ENCODE measurements at regions not wholly inside any gene's neighbourhood (a gene's known extent, or its start where the extent isn't known, plus 50 kb on each side); places are given as distances from the start of the nearest gene placed in this dataset.

DNA sequence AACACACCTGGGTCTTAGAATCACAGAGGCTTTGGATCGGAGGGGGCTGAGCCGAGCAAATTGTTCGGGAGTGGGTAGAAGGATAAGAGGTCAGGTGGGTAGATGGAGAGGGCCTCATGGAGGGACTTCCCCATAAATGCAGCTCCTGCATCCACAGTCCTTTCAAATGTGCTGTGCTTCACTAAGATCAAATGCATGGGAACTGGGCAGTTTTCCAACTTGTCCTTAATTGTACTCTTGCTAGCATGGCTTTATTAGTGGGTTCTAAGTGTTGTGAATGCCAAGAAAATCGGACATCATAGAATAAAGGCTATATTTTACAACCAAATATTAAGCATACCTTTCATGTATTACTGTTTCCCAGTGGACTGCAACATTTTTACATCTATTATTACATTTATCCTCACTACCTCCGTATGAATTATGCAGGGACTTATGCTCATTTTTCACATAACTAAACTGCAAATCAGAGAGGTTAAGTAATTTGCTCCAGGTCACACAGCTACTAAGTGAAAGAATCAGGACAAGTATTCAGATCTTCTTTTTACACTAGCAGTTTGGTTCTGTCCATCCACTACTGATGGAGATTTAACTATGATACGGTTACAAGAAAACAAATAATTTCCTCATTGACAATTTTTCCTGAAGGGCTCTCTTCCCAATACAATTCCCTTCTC lies 174.5 kb upstream of the RUNX1 start:
- no peak for DNase-seq (ENCODE audit: low read depth)

DNA sequence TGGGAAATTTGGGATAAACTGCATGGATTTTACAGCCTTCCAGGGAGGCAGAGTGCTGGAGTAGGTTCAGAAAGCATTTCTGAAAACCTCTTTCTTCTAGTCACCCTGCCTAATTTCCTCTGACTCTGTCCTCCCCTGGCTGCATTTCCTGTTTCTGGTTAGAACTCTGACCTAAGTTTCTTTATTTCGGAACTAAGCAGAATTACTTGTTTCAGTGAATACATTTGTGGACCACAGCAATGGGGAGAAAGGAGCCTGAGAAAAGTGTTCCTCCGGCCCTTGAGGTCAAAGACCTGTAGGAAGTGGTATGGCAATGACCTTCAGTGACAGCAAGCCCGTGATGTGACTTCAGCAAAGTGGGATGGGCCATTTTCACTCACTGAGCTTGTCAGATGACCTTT lies 173.4 kb upstream of the RUNX1 start:
- no peak for DNase-seq (ENCODE audit: low read depth)

DNA sequence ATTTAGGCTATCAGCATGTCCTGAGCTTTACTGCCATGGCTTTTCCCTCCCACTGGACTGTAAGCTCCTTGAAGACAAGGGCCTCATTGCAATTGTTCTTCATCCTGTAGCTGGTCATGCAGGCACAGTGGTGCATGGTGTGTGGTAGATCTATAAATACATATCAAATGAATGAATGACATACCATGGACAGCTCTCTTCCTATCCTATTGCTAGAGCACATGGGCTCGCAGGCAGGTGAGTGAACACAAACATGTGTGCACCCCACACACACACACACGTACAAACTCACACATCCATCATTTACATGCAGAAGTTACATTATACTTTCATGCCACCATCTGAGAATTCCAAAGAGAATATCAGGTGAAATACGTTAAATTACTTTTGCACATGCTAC lies 172.9 kb upstream of the RUNX1 start:
- no peak for DNase-seq (ENCODE audit: low read depth)

DNA sequence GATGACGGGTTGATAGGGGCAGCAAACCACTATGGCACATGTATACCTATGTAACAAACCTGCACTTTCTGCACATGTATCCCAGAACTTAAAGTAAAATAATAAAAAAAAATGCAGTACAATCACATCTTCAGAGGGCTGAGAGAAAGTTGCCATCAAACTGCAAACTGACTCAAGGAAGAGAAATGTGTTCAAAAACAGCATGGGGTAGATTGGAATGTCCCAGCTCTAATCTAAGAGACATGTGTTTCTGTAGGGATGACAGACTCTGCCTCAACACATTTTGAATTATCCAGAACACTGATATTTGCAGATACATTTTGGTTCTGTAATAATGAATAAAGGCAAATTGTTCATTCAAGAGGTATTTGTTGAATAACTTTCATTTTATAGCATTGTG lies 171.2 kb upstream of the RUNX1 start:
- no peak for DNase-seq (ENCODE audit: low read depth)

DNA sequence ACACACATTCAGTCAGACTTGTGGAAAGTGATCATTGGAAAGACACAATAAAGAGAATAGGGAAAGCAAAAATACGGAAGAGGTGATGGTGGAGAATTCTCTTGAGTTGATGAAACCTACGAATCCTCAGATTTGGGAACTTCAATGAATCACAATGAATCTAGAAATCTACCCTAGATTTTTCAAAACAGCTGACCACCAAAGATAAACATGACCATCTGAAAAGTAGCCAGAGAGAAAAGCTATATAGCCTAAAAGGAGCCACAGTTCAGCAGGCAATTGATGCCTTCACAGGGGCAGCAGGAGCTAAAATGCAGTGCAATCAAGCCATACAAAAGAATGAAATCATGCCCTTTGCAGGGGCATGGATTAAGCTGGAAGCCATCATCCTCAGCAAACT lies 170.6 kb upstream of the RUNX1 start:
- no peak for DNase-seq (ENCODE audit: low read depth)

DNA sequence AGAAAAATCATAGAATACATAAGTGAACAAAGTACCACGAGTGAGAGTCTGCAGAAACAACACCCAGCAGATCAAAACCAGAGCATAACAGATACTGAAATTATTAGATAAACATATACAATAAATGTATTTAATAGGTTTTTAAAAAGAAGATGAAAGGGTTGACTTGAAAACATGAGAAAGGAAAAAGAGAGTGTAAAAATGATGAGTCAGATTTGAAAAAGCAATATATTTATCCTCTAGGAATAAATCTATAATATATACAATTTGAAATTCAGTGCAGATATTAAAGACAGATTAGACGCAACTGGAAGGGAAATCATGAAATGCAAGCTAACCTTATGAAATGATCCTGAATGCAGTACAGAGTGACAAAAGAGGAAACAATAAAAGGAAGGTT lies 170.2 kb upstream of the RUNX1 start:
- no peak for DNase-seq (ENCODE audit: low read depth)

DNA sequence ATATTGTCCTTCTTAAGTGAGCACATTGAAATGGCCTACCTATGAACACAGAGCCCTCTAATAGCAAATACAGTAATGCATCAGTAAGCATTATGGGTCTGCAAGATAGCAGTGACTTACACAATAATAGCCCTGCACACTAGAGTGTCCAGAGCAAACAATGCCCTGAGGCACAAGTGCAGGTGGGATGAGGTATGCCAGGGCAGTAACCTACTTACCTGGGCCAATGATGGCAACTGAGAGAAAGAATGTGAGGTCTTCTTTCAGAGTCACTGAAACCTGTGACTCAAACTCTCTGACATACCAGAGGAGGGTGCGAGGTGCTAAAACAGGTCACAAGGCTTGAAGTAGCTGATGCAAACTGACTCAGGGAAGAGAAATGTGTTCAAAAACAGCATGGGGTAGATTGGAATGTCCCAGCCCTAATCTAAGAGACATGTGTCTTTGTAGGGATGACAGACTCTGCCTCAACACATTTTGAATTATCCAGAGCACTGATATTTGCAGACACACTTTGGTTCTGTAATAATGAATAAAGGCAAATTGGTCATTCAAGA lies 168.5 kb upstream of the RUNX1 start:
- no peak for DNase-seq (ENCODE audit: low read depth)

DNA sequence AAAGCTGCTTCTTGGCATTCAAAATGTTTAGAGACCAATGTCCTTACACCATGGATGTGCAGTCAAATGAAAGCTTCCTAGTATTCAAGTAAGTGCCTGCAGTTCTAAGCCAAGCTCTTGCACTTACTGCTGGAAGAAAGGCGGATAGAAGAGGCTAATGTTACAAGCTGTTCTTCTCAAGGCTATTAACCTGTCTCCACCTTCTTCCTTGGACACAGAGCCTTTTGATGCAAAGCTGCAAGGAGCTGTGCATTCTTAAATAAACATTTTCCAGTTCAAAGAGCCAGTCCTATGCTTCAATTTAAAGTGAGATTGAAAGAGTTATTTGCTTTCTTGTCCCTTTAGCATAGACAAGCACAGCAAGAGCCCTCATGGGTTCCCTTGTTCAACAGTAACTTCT lies 167.9 kb upstream of the RUNX1 start:
- no peak for DNase-seq (ENCODE audit: low read depth)

DNA sequence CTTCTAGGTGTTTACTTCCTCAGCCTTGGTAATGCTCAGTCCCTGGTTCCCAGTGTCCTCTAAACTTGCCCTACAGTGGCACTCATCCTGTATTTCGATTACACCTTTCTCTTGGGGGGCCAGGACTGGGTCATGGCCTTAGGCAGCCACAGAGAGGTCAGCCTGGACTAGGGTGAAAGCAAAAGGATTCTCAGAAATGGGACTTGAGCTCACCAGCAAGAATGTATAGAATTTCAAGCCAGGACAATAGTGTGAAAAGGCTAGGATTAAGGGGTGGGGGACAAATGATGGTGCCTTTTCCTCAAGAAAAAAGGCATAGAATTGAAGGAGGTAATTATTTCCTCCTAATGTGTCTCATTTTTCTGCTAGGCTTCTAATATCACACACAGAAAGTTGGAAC lies 166.8 kb upstream of the RUNX1 start:
- no peak for DNase-seq (ENCODE audit: low read depth)

DNA sequence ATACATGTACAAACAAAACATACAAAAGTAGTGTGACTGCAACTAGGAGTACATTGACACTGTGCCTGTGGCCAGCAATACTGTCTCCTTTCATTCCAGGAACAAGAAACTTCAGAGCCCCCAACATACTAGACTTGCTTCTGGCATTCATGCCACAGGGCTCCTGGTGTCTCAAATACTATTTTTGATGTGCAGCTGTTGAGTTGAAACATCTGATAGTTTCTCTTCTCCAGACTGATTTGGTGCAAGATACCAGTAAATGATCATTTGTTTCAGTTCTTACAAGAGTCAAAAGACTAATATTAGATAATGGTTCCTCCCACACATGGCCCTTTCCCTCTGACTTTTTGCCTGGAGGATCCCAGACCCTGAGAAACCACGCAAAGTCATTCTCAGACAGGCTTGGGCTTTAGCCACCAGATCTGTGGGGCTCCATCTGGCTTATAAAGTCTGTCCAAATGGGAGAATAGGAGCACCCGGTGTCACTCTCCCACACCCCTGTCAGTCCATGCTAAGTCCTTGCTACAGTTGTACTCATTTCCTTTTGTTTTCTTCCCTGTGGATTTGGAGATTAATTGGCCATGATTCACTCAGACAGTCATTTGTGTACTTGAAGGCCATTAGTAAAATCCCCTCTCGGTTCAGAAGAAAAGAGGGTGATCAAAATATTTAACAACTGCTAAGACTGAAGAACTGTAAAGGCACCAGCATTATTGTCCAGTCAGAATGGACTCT lies 163.5 kb upstream of the RUNX1 start:
- no peak for DNase-seq (ENCODE audit: low read depth)

DNA sequence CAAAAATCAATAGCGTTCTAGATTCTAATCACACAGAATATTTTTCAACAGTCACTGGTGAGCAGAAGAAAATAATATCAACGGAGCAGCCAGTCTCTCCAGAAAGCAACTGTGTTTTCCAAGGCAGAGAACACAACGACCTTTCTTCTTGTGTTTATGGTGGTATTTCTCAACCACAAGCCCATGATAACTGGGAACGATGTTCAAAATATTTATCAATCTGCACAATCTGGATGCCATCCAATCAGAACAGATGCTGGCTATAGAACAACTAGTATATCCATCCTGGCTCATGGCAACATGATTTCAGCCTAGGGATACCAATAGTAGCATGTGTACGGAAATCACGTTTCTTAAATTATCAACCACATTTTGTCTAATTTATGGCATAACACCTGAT lies 162.7 kb upstream of the RUNX1 start:
- no peak for DNase-seq (ENCODE audit: low read depth)

DNA sequence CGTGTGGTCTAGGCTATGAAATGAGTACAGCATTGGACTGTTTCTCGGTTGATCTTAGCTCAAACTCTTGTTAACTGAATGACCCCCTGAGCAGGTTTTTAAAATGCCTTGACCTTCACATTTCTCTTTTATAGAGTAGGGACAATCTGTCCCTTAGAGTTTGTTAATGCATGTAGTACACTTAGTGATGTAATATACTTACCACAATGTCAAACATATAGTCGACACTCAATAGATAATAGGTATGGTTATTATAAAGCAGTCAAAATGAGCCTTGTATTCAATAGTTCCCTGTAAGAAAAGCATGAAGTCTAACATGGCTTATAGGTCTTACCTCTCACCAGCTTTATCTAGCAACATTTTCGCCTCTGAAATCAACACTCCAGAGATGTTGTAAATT lies 161.0 kb upstream of the RUNX1 start:
- no peak for DNase-seq (ENCODE audit: low read depth)

DNA sequence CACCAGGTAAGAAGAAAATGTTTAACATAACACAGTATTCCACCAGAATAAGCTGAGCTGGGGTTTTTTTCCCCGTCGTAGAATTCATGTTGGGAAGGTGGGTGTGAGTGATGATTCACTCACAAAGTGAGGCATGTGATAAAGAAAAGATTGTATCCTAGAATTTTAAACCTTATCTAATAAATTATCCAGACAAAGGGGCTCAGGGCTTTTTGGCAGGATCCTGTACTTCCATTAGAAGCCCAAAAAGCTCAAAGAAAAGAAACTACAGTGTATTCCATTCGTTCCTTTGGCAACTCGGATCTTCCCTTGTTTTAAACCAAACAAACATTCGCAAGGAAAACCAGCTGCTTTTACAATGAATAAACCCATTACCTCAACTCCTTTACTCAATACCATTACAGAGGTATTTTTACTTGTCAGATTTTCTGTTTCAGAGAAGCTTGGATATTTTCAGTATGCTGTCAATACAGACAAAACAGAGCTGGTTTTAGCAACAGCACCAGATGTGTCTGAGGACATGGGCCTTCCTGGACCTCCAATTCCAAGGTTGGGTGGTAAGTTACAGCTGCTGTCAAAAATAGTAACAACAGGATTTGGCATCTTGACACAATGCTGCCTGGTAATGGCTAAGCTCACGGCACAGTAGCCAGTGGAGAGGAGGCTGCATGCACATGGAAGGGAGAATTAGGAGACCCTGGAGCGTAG lies 159.9 kb upstream of the RUNX1 start:
- no peak for DNase-seq (ENCODE audit: low read depth)

DNA sequence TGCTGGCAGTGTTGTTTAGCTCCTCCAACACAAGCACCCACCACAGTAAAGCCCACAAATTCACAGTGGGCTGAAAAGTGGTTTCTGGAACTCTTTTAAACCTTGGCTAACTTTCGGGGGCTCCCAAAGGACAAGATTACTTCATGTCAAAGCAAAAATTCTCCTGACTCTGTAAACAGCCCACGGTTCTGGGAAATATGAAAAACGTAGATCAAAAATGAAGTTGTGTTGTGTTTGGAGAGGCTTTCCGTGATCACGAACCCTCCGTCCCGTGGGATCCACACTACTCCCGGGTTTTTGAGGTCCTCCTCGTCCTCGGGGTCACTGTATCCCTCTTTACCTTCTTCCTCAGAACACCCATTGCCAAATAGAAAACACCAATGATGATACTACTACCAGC lies 159.0 kb upstream of the RUNX1 start:
- no peak for DNase-seq (ENCODE audit: low read depth)

DNA sequence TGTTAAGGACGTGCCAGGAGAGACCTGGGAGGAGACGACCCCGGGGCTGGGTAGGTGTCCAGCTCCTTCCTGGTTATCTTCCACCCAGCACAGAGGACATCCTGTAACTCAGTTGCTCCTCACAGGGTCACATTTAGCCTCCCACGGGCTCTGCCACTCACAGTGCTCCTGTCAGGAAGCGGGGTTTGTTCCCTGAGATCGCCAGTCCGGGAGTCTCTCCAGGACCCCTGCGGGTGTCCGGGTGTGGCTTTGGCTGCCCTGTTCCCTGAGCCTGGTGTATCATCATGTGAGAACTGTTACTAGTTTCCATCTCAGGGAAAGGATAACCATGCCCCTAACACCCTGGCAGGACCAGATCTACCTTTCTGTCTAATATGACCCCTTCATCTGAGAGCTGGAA lies 158.2 kb upstream of the RUNX1 start:
- no peak for DNase-seq (ENCODE audit: low read depth)

DNA sequence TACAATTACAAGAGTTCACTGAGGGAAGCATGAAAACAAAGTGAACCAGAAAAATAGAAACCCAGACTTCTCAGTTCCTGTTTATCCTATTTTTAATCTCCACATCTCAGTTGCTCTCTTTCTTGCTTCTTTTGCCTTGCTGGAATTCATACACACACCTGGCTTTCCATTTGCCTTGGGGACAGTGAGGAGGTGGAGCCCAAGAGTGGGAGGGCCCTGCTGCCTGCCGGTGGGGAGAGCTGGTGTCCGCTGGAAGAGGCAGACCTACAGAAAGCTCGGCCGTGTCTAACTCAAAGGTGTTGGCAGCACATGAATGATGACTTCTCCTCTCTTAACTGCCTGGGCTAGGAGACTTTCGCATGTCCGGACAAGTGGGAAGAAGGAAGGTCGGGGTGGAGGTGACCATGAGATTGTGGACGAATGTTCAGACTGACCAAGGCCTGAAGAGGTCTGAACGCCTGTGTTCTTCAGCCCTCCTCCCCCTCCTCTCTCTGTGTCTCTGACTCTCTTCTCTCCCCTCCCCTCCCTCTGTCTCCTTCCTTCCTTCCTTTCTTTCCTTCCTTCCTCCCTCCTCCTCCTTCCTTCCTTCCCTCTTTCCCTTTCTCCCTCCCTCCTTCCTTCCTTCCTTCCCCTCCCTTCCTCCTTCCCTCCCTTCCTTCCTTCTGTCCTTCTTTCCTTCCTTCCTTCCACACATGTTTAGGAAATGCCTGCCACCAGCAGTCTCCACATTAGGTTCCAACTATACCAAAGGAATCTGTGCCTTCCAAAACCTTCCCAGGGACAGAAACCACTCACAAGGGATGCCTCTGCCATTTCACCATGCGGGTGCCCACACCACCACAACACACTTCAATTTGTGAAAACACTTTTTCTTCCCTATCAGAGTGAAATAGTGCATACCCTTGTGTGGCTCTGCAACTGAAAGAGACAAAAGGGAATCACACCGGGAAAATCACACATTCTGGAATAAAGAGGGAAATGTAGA lies 157.3 kb upstream of the RUNX1 start:
- no peak for DNase-seq (ENCODE audit: low read depth)

DNA sequence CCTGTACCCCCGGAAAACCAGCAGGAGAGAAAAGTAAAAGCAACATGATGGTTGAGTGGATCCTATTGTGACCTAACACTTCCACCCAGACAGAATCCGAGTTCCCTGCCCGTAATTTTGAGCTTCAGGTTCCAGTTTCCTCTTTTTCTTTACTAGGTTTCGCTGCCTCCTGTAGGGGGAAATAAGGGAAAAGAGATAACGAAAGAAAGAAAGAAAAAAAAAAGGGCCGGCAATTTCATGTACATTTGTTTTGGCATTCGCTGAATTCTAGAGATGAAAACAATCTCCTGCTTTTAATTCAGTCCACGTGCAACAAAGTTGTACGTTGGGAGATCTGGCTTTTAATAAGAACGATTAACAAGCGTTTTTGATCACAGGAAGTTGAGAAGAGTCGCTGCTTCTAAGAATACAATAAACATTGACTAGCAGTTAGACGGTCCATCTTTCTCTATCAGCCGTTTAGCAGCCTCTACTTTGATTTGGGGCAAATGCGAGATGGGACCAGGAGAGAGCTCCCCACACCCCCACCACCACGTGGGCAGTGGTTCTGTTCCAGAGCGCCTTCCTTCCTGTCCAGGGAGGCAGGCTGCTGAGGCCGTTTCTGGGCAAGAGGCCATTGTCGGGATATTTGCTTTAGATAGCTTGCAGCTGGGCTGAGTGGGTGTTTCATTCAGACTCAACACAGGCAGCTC lies 155.9 kb upstream of the RUNX1 start:
- DNase-seq (ENCODE audit: low read depth): no peak

DNA sequence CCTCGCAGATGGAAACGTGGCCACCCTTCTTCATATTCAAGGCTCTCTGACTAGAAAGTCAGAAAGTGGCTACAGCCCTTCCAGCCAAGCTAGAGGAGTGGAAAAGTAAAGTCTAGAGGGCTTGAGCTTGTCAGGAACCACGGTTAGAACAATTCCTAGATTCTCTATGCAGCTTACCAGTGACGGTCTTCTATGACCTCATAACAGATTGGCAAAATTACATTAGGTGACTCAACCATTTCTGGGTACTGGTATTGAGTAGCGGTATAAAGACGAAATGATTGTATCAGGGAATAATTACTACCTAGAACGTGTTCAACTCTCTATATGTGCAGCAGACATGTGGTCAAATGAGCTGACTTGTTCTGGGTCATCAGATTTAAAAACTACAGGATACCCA lies 155.0 kb upstream of the RUNX1 start:
- DNase-seq (ENCODE audit: low read depth): no peak

DNA sequence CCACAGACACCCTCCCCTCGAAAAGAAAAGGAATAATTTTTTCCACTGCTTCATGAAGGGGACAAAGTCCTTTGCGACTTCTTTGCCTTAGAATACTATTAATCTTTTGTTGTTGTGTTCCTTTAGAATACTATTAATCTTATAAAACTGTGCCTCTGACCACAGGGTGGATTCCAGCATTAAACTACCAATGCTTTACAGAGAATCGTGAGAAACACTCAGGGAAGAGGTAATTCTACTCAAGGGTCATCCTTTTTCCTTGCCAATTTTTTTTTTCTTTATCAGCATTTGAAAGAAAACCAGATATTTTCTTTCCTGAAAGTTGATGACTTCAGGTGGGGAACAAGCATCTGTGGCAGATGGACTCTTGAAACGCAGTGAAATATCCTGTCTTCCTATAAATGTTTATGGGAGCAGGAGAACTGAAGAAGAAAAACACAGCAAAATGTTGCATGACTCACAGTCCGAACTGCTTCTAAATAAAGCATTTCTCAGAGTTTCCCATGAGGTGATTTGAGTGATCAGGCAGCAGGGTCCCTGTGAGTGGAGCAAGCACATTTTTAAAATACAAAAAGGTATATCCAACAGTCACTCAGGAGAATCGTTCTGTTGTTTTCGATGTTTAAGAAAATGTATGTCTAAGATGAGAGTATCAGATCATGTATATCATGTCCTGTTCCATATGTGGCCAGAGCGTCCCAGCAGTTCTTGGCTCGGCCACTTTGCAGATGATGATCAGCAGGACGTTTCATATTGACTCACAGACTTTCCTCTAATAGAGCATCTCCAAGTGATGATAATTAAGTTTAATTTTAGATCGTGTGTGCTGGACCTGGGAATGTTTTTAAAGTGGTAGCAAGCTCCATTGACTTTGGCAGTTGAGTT lies 154.2 kb upstream of the RUNX1 start:
- DNase-seq (ENCODE audit: low read depth): no peak

DNA sequence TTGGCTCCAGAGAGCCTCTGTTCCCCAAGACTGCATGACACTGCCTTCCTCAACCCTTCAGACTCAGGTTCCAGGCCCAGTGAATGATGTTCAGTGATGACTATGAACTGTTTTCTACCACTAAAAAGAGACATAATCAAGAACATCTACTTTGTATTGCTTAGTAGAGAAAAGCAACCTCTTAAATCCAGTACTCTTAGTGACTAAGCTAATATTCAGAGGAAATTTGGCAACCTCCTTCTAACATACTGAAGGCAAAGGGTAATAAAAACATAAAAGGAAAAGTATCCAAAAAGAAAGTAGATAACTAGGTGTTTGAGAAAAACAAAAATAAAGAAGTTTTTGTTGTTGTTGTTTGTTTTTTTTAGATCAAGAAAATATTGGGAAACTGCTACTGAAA lies 153.3 kb upstream of the RUNX1 start:
- no peak for DNase-seq (ENCODE audit: low read depth)

Measured in activated T-helper 1 cell treated with Interleukin-2 at 50 U/mL for 16 hours (primary cell).